LNCaP clone FGC (cell line): ENCODE measurements at regions not wholly inside any gene's neighbourhood (a gene's known extent, or its start where the extent isn't known, plus 50 kb on each side); places are given as distances from the start of the nearest gene placed in this dataset.

Experiments
- DNase-seq: peaks from one replicate; pipeline ENCODE4 v3.0.0-alpha.2; 2011; ENCODE audit warnings: low read depth
- H3K4me3 ChIP-seq: 2 replicates; pipeline ENCODE4 v1.5.1; 2011; ENCODE audit warnings: mild to moderate bottlenecking, low read depth, low read length, control low read depth
- CTCF ChIP-seq: IDR thresholded peaks from 2 replicates; pipeline ENCODE4 v1.5.1; 2012; ENCODE audit warnings: mild to moderate bottlenecking; ENCODE audit not compliant: control insufficient read depth, insufficient read depth; ENCODE audit errors: extremely low read depth

DNA sequence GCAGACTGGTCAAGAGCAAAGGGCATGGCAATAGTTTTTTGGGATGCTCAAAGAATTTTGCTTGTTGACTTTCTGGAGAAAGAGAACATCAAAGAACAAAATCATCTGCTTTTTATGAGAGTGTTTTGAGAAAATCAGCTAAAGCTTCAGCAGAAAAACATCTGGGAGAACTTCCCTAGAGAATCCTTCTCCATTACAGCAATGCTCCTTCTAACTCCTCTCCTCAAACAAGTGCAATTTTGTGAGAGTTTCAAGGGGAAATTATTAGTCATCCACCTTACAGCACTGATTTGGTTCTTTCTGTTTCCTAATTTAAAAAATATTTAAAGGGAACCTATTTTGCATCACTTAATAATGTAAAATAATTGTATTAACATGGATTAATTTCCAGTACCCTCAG lies 226.9 kb upstream of the NXPH2 start:
- no peak for DNase-seq
- TF ChIP-seq CTCF = no peak
- no peak overlapping the region for H3K4me3 ChIP-seq

DNA sequence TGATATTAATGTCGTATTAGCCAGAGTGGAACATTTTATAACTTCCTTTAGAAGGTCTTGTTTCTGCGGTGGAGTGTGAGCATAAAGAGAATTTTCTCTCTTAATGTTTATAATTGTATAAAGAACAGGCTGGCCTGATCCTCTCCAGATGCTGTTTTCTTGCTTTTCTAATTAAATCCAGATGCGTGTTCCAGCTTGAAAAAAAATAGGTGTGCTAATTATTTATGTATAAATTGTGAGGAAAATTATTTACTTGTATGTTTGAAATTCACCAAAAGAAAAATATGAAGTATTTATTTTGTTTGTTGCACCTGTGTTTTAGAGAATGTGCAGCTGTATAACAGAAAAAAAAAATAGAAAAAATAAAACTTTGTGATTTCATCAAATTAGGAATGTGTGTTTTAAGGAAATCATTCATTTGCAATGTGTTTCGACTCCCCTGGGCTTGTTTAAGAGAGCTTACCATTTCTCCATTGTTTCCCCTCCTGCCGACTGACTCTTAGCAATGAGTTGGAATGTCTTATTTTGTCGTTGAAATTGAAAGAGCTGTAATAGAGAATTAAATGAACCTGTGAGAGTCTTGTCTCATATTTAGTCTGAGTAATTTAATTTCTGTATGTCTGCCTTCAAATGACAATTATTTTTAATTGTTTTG lies 220.1 kb upstream of the NXPH2 start:
- TF ChIP-seq CTCF = no peak
- no peak for DNase-seq
- H3K4me3 ChIP-seq = no peak overlapping the region

GRCh38 chr2:138997856-138998517 lies 217.8 kb upstream of the NXPH2 start:
- DNase-seq = no peak
- H3K4me3 ChIP-seq = no peak overlapping the region
- no peak for TF ChIP-seq CTCF

- H3K4me3 ChIP-seq = no peak overlapping the region
- no peak for DNase-seq
- no peak for TF ChIP-seq CTCF
These were observed 217.2 kb upstream of the NXPH2 start for GRCh38 chr2:138997346-138997745.

DNA sequence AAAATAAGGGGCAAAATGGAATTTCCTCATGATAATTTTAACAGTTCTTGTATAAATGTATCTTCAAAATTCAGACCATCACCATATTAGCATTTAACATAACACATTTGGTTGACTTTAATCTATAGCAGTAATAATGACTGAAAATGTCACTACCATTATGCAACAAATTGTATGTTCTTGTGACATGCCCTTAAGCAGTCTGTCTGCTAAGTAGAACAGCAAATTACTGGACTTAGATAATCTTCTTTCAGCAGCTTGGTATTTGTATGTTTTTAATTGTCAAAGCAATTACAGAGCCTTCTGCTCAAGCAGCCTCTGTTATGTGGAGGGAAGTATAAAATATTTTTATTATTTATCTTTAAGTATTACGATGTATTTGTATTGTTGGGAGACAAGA lies 214.3 kb upstream of the NXPH2 start:
- no peak overlapping the region for H3K4me3 ChIP-seq
- TF ChIP-seq CTCF = no peak

DNA sequence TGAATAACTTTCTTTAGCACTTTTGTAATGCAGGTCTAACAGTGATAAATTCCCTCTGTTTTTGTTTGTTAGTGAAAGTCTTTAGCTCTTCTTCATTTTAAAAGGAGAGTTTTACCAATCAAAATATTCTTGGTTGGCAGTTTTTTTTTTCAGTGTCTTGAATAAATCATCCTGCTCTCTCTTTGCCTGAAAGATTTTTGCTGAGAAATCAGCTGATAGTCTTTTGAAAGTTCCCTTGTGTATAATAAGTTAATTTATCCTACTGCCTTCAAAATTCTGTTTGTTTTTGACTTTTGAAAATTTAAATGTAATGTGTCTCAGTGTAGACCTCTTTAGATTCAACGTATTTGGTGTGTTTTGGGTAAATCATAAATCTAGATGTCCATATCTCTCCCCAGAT lies 205.7 kb upstream of the NXPH2 start:
- no peak for TF ChIP-seq CTCF
- no peak overlapping the region for H3K4me3 ChIP-seq
- DNase-seq = no peak

More for the DNA sequence above, 214.3 kb upstream of the NXPH2 start:
- DNase-seq = no peak
